OCI-LY1 (cell line): ENCODE measurements at regions not wholly inside any gene's neighbourhood (a gene's known extent, or its start where the extent isn't known, plus 50 kb on each side); places are given as distances from the start of the nearest gene placed in this dataset.

Experiments
- EZH2 ChIP-seq: fragments of 200-600 bp; sonication (generic), shearing (Covaris generic); IDR thresholded peaks from 2 replicates; pipeline ENCODE4 v1.8.0; 2017; ENCODE audit warnings: borderline replicate concordance, mixed run types, mild to moderate bottlenecking, antibody characterized with exemption, low read length, moderate library complexity, mixed read lengths
- TF ChIP-seq, protein P1 (sequence below): fragments of 200-600 bp; sonication (generic), shearing (Covaris generic); IDR thresholded peaks from 2 replicates; pipeline ENCODE4 v1.5.1; 2017; ENCODE audit warnings: mild to moderate bottlenecking, antibody characterized with exemption, low read length, moderate library complexity, mixed read lengths

DNA sequence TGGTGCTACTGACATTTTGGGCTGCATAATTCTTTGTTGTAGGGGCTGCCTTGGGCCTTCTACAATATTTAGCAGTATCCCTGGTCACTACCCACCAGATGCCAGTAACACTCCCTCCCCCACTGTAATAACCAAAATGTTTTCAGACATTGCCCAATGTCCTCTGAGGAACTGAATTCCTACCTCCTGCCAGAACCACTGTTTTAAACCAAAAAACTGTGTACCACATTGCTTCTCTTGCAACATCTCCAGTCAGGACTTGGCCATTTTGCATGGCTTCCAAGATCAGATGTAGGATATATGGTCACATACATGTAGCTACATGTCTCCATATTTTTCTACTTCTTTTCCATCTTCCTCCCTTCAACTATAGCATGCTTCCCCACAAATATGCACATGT is 97.4 kb upstream of the IFNGR1 start:
- TF ChIP-seq, protein P1, sequence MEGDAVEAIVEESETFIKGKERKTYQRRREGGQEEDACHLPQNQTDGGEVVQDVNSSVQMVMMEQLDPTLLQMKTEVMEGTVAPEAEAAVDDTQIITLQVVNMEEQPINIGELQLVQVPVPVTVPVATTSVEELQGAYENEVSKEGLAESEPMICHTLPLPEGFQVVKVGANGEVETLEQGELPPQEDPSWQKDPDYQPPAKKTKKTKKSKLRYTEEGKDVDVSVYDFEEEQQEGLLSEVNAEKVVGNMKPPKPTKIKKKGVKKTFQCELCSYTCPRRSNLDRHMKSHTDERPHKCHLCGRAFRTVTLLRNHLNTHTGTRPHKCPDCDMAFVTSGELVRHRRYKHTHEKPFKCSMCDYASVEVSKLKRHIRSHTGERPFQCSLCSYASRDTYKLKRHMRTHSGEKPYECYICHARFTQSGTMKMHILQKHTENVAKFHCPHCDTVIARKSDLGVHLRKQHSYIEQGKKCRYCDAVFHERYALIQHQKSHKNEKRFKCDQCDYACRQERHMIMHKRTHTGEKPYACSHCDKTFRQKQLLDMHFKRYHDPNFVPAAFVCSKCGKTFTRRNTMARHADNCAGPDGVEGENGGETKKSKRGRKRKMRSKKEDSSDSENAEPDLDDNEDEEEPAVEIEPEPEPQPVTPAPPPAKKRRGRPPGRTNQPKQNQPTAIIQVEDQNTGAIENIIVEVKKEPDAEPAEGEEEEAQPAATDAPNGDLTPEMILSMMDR: no peak
- TF ChIP-seq EZH2: no peak
